ENCODE measurements at regions not wholly inside any gene's neighbourhood (a gene's known extent, or its start where the extent isn't known, plus 50 kb on each side); places are given as distances from the start of the nearest gene placed in this dataset.
"Not testable (repeated sequence)": the region's sequence is repeated elsewhere in the genome, so short reads cannot be mapped to it uniquely, and the experiment has no call there.

DNA sequence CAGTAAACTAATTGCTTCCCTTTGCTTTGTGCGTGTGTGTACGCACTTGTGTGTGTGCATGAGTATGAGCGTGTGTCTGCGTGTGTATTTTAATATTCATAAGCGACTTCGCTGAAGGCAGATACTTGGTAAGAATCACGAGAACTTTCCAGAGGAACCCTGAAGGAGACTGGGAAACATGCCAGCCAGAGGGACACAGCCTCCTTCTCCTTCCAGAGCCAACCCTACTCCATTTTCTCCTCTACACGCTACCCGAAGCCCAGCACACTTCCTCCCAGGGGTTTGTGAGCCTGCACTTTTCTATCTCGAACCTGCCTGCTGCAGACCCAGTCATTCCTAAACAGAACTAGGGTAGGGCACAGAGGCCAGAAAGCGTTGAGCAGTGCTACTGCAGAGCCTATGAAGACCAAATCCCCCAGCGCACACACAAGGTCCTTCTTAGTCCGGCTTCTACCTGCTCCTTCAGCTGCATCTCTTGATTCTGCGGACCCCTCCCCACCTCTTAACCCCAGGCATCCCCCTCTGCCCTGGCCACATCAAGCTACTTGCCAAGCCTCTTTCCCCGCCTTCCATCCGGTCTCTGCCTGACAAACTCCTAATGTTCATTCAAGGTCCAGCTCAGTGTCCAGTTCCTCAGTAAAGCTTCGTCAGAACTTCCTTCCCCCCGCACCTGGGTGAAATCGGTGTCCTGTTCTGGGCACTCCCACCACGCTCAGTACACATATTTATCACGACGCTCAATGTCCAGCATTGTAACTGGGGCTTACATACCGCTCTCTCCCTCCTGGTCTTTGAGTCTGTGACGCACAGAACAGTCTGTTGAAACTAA lies 191.8 kb downstream of the FAM43A start:
- DNase-seq (ENCODE audit: low read depth in 3 of 3, low spot score in 2 of 3) = no peak

DNA sequence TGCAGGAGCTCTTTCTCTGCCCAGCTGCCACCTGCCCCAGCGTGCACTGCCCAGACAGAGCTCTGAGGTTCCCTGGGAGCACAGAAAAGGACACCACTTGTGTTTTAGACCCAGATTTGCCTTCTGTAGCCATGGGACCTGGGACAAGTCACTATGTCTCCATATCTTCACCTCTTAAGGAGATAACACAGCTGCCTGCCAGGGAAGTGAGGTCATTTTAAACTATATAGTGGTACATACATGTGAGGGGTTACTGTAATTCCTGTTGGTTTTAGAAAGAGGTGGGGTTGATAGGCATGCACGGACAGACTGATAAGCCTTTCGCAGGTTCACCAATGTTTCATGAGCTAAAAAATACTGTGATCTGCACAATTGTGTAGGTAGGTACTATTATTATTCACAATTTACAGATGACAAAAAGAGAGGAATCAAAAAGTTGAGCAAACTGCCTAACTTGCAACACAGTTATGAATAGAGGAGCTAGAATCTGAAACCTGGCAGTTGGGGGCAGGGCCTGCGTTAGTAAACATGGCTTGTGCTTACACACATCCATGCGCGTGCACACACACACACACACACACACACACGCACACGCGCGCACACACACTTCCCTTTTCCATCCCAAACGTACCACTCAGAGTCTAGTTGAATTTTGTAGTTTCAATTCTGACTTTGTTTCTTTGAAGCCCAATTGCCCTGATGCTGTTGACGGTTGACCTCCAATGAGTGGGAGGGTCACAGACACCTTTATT lies 193.6 kb downstream of the FAM43A start:
- DNase-seq (ENCODE audit: low read depth in 3 of 3, low spot score in 2 of 3) = no peak

DNA sequence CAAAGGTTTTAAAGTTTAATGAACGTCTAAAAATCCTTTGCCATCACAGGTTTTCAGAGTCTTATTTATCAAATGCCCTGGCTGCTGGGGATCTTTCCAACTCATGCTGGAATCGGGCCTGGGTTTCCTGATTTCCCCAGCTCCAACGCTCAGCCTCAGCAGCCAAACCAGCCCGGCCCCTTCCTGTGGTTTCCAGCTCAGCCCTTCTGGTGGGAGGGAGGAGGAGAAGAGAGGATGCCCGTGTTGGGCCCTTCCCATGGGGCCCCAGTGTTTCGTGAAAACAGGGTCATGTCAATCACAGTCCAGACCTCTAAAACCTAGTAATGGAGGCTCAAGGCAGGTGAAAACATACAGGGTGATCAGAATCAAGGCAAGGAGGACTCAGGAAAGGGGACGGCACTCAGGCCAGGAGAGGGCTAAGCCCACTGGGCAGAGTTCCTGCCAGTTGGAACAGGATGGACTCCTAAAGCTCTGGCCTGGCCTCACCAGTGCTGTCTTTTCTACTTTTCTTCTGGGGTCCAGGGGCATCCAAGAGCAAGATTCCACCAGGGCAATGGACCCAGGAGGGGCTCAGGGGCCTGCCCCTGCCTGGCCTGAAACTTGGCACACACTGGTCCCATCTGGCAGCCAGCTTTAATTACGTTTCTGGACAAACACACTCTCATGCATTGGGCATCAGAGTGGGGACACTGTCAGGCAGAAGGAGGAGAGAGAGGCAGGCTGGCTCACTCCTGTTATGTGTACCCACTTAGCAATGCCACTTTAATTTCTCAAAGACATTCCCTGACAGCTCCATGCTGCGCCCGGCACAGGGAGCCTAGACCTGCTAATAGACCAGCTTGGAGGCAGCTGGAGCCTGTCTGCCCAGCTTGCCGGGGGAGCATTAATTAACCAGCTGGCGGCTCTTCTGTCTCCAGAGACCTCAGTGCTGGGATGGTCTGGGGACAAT lies 194.6 kb downstream of the FAM43A start:
- no peak for DNase-seq (ENCODE audit: low read depth in 3 of 3, low spot score in 2 of 3)

DNA sequence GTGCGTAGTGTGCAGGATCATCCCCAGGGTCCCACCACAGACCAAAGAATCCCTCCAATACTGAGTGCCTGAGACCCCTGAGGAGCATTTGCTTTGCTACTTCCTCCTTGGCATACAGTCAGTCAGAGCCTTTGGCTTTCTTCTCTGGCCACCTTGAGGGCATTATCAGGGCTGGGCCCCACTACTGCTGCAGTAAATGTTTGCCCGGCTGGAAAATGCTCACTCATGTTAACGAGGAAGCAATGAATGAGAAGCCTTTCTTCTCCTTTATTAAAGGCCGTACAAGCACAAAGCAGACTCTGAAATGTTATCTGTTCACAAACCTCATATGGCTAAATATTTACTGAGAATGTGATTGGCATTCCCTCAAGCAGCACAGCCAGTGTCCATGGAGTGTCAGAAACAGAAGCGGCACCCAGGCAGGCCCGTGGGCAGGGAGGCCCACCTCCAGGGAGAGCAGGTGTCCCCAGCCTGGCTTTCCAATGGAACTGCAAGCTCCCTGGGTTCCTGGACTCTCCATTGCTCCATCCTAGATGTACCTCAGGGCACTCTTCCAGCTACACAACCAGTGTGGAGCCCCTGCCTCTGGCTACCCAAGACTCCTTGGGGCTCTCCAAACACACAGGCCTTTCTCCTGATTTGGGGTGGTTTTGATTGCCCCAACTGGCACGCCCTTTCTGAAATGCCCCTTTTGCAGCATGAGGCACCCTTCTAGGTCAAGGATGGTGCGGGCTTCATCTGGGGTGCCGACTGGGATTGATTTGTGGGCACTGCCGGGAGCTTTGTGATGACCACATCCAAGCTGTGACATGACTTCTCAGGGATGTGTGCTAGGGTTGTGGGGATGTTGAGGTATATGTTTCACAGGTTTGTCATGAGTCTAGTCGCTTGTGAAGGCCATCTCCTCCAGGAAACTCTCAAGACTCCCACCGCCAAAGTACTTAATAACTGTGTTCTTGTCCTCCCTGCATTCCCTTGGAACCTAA lies 195.6 kb downstream of the FAM43A start:
- DNase-seq (ENCODE audit: low read depth in 3 of 3, low spot score in 2 of 3) = no peak

DNA sequence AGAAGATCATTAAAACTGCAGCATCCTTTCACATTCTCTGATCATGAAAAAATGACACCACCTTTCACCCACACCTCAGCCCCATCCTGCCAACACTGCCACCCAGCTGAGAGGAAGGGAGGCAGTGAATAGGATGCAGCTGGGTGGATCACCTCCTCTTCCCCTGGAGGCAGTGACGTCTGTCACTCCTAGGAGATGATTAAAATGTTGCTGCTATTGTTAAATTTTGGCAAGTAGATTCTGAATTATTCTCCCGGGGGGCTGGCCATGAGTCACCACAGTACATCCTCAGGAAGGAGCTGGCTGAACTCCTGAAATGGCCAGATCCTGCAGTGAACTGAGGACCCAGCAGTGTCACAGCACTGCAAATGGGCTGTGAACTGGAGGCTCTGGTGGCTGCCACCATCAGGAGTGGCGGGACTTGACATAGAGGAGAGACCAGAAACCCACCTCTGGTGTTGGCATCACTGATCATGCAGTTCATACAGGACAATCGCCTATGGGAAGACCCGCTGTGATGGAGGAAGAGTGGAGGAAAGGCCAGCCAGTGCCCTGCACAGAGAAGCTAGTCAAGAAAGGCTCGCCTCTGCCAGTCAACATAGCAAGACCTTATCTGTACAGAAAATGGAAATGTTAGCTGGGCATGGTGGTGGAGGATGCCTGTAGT lies 199.1 kb downstream of the FAM43A start:
- no peak for DNase-seq (ENCODE audit: low read depth in 3 of 3, low spot score in 2 of 3)

DNA sequence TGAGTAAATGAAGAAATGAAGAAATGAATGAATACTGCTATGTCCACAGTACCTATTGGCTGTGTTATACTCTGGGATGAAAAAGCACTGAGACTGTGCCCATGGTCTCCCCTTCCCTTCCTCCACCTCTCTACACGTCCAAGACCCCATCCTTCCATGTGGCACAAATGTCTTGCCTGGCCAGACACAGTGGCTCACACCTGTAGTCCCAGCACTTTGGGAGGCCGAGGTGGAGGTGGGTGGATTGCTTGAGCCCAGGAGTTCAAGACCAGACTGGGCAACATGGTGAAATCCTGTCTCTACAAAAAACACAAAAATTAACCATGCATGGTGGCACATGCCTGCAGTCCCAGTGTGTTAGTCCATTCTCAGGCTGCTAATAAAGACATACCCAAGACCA lies 200.1 kb downstream of the FAM43A start:
- DNase-seq (ENCODE audit: low read depth in 3 of 3, low spot score in 2 of 3) = no peak

DNA sequence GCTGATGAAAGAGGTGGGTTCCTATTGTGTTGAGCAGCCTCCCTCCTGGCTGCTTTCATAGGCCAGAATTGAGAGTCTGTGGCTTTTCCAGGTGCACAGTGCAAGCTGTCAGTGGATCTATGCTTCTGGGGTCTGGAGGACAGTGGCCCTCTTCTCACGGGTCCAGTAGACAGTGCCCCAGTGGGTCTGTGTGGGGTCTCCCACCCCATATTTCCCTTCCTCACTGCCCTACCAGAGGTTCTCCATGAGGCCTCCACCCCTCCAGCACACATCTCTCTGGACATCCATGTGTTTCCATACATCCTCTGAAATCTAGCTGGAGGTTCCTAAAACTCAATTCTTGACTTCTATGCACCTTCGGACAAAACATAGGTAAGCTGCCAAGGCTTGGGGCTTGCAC lies 201.2 kb downstream of the FAM43A start:
- DNase-seq (ENCODE audit: low read depth in 3 of 3, low spot score in 2 of 3) = no peak

DNA sequence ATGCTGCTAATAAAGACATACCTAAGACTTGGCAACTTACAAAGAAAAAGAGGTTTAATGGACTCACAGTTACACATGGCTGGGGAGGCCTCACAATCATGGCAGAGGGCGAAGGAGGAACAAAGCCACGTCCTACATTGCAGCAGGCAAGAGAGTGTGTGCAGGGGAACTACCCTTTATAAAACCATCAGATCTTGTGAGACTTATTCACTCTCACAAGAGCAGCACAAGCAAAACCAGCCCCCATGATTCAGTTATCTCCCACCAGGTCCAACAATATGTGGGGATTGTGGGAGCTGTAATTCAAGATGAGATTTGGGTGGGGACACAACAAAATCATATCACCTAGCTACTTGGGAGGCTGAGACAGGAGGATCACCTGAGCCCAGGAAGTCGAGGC lies 202.4 kb downstream of the FAM43A start:
- DNase-seq (ENCODE audit: low read depth in 3 of 3, low spot score in 2 of 3) = not testable (repeated sequence)

DNA sequence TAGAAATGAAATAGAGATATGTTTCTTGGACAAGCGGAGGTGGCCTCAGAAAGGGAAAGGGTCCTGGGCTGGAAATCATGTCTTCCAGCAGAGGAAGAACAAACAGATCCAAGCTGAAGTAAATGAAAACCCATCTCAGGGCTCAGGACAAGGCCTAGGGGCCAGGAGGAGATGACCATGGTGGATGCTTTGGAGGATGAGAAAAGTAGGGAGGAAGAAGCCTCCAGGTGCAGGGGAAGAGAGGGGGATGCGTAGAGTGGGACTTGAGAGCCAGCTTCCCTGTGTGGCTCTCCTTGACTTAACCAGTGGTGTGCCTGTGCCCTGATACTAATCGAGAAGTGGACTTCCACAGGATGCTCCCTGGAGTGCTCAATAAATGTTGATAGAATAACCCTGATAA lies 203.2 kb downstream of the FAM43A start:
- DNase-seq (ENCODE audit: low read depth in 3 of 3, low spot score in 2 of 3) = no peak

DNA sequence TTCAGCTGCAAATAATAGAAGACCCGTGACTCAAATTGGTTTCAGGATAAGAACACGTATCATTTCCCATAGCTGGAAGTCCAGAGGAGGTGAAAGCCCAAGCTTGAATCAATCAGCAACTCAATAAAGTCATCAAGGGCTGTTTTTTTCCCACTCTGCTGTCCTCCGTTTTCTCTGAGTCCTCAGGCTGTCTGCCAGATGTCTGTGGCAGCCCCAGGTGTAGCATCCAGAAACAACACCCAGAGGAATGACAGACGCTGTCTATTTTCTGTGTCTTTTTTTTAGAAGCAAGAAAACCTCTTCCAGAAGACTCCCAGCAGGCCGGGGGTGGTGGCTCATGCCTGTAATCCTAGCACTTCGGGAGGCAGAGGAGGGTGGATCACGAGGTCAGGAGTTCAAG lies 204.4 kb downstream of the FAM43A start:
- no peak for DNase-seq (ENCODE audit: low read depth in 3 of 3, low spot score in 2 of 3)

DNA sequence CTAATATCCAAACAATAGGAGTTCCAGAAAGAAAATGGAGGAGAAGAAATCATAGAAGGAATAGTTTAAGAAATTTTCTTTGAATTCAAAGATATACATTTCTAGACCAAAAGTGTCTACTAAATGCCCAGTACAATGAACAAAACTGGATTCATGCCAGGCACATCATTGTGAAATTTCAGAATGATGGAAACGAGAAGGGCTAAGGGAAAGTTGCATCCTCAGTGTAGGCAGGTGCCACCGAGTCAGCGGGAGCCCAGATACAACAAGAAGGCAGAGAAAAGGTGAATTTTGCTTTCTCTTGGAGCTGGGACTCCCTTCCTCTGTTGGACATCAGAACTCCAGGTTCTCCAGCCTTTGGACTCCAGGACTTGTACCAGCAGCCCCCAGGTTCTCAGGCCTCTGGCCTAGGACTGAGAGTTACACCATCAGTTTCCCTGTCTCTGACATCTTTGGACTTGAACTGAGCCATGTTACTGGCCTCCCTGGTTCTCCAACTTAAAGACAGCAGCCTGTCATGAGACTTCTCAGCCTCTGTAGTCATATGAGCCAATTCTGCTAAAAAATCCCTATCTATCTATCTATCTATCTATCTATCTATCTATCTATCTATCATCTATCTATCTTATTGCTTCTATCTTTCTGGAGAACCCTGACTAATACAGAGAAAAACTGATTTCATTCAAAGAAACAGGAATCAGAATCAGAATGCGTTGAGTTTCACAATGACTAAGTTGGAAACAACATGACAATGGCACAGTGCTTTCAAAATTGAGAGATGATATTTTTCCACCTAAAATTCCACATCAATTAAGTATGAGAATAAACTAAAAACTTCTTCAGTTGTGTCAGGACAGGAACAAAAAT lies 207.7 kb downstream of the FAM43A start:
- no peak for DNase-seq (ENCODE audit: low read depth in 3 of 3, low spot score in 2 of 3)

DNA sequence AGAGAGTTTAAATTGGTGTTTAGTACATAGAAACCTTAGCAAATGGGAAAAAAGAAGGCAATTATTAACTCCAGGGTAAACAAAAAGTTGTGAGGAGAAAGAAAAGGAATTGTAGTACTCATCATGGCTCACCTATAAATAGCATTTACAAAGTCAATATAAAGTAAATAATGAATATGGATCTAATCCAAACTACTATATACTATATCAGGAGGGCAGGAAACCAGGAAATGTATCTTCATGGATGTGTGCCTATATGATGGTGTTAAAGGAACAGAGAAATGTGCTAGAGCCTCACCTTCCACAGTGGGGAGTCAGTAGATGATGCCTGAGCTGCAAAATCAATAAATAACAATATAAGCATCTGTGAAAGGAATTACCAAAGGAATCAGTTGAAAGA lies 208.9 kb downstream of the FAM43A start:
- DNase-seq (ENCODE audit: low read depth in 3 of 3, low spot score in 2 of 3) = no peak

DNA sequence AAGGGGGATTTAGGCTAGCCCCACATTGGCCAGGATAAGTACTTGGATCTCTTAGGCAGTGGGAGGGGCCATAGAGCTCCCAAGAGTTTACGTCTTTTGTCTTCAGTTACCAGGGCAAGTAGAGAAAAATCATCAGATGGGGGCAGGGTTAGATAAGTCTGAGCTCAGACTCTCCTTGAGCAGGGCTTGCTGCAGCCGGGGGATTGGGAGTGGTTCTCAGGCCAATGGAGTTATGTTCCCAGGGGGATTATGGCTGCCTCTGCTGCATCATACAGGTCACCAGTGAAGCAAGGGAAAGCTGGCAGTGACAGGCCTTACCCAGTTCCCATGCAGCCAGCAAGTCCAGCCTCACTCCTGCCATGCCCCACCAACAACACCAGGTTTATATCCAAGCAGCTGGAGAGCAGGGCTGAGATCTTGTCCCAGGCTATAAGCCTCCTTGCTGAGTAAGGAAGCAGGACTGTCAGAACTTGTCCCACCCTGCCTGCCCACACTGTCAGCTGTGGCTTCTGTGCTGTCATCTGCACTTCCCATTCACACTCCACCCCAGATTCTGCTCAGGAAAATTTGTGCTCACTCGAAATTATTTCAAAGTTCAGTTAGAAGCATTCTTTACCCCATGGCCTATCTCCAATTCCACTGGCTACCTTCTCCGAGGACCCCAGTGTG lies 215.3 kb downstream of the FAM43A start:
- DNase-seq (ENCODE audit: low read depth in 3 of 3, low spot score in 2 of 3) = no peak

DNA sequence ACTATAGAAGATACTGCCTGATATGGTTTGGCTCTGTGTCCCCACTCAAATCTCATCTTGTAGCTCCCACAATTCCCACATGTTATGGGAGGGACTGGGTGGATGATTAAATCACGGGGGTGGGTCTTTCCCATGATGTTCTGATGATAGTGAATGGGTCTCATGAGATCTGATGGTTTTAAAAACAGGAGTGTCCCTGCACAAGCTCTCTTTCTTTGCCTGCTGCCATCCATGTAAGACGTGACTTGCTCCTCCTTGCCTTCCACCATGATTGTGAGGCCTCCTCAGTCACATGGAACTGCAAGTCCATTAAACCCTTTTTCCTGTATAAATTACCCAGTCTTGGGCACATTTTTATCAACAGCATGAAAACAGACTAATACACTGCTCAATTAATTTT lies 217.8 kb downstream of the FAM43A start:
- DNase-seq (ENCODE audit: low read depth in 3 of 3, low spot score in 2 of 3) = not testable (repeated sequence)

DNA sequence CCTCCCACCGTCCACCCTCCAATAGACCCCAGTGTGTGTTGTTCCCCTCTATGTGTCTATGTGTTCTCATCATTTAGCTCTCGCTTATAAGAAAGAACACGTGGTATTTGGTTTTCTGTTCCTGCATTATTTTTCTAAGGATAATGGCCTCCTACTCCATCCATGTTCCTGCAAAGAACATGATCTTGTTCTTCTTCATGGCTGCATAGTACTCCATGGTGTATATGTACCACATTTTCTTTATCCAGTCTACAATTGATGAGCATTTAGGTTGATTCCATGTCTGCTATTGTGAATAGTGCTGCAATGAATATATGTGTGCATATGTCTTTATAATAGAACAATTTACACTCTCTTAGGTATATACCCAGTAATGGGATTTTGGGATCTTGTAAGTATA lies 219.3 kb downstream of the FAM43A start:
- DNase-seq (ENCODE audit: low read depth in 3 of 3, low spot score in 2 of 3) = not testable (repeated sequence)

DNA sequence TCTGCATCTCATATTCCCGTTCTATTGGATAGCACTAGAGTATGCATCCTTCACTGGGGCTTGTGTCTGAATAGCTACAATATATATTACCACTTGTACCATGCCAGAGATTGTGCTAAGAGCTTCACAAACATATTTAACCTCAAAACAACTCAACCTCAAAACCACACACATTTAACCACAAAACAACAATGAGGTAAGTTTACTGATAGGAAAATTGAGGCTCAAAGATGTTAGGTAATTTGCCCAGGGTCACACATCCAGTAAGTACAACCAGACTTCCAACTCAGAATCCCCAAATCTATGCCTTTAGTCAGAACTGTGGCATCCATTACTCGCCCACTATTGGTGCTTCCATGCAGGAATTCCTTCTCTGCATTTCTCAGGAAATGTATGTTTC lies 220.0 kb downstream of the FAM43A start:
- DNase-seq (ENCODE audit: low read depth in 3 of 3, low spot score in 2 of 3) = no peak

DNA sequence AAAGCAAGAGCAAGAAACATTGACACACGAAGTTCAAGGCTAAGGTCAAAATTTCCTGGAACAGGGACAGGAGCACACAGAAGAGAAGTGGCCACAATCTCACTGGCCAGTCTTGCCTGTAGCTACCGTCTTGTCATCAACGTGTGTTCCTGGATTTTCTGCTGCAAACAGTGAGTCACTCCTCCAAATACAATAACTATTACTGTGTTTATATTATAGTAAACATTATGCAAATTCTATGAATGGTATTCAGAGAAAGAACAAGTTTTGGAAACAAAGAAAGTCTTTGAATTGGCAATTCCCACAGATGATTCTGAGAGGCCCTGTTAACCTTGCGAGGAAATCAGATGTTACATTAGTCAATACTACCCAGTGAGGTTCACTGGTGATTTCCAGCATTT lies 220.5 kb downstream of the FAM43A start:
- no peak for DNase-seq (ENCODE audit: low read depth in 3 of 3, low spot score in 2 of 3)
